HuH-7.5 (cell line): ENCODE measurements at regions not wholly inside any gene's neighbourhood (a gene's known extent, or its start where the extent isn't known, plus 50 kb on each side); places are given as distances from the start of the nearest gene placed in this dataset.
A peak's percentile ranks its signal among the peaks of the same experiment; 100 is the strongest.

Experiments
- DNase-seq: peaks from one replicate; pipeline ENCODE4 v3.0.0; 2011; ENCODE audit warnings: low spot score

GRCh38 chr1:173128742-173129141, 78.0 kb upstream of the TNFSF18 start:
- no peak for DNase-seq

GRCh38 chr1:173127369-173128307, 76.9 kb upstream of the TNFSF18 start:
- no peak for DNase-seq

- DNase-seq = no peak
Measured at GRCh38 chr1:173126421-173126820, 75.7 kb upstream of the TNFSF18 start.

GRCh38 chr1:173122958-173123852, 72.5 kb upstream of the TNFSF18 start:
- peak; percentile 42 for DNase-seq

- DNase-seq = no peak
Measured at GRCh38 chr1:173122344-173122935, 71.7 kb upstream of the TNFSF18 start.

GRCh38 chr1:173118404-173118803, 67.7 kb upstream of the TNFSF18 start:
- no peak for DNase-seq

GRCh38 chr1:173117761-173118160, 67.0 kb upstream of the TNFSF18 start:
- DNase-seq = no peak

- no peak for DNase-seq
Measured at GRCh38 chr1:173117108-173117633, 66.4 kb upstream of the TNFSF18 start.

- no peak for DNase-seq
Measured at GRCh38 chr1:173114346-173114745, 63.6 kb upstream of the TNFSF18 start.

- no peak for DNase-seq
Measured at GRCh38 chr1:173113015-173113741, 62.4 kb upstream of the TNFSF18 start.

- DNase-seq = no peak
Measured at GRCh38 chr1:173112129-173112528, 61.4 kb upstream of the TNFSF18 start.

GRCh38 chr1:173107696-173108095, 57.0 kb upstream of the TNFSF18 start:
- no peak for DNase-seq

GRCh38 chr1:173103006-173103405, 52.3 kb upstream of the TNFSF18 start:
- DNase-seq = no peak

- no peak for DNase-seq
Measured at GRCh38 chr1:173101589-173101988, 50.8 kb upstream of the TNFSF18 start.

- no peak for DNase-seq
Measured at GRCh38 chr1:173100476-173101107, 49.9 kb upstream of the TNFSF18 start.
